HG02763 (cell line): ENCODE measurements at regions not wholly inside any gene's neighbourhood (a gene's known extent, or its start where the extent isn't known, plus 50 kb on each side); places are given as distances from the start of the nearest gene placed in this dataset.
"Not testable (repeated sequence)": the region's sequence is repeated elsewhere in the genome, so short reads cannot be mapped to it uniquely, and the experiment has no call there.

Source experiments
- ATAC-seq: cut with Tn5 transposase; IDR thresholded peaks from one replicate; pipeline ENCODE4 v1.9.1; 2021; ENCODE audit warnings: mild to moderate bottlenecking, moderate library complexity; ENCODE audit not compliant: unreplicated experiment

GRCh38 chr6:40888456-40888990 lies 150.5 kb downstream of the UNC5CL start:
- no peak for ATAC-seq

GRCh38 chr6:40887792-40888340 lies 151.2 kb downstream of the UNC5CL start:
- no peak for ATAC-seq

- ATAC-seq = no peak
Measured at GRCh38 chr6:40887079-40887791, 151.8 kb downstream of the UNC5CL start.

GRCh38 chr6:40885139-40885774 lies 153.8 kb downstream of the UNC5CL start:
- no peak for ATAC-seq

- ATAC-seq = no peak
Measured at GRCh38 chr6:40882323-40882997, 156.6 kb downstream of the UNC5CL start.

GRCh38 chr6:40881501-40881900 lies 157.5 kb downstream of the UNC5CL start:
- ATAC-seq = no peak

- ATAC-seq = no peak
Measured at GRCh38 chr6:40880906-40881305, 158.1 kb downstream of the UNC5CL start.

GRCh38 chr6:40879169-40879568 lies 159.9 kb downstream of the UNC5CL start:
- ATAC-seq = no peak

- no peak for ATAC-seq
Measured at GRCh38 chr6:40877362-40877761, 161.7 kb downstream of the UNC5CL start.

- ATAC-seq = no peak
Measured at GRCh38 chr6:40876336-40876735, 162.7 kb downstream of the UNC5CL start.

- no peak for ATAC-seq
Measured at GRCh38 chr6:40874495-40874894, 164.5 kb downstream of the UNC5CL start.

GRCh38 chr6:40871424-40871823 lies 167.6 kb downstream of the UNC5CL start:
- no peak for ATAC-seq

GRCh38 chr6:40868089-40868865 lies 170.7 kb downstream of the UNC5CL start:
- not testable (repeated sequence) for ATAC-seq

GRCh38 chr6:40867527-40867926 lies 171.5 kb downstream of the UNC5CL start:
- ATAC-seq = not testable (repeated sequence)

GRCh38 chr6:40865259-40865658 lies 173.8 kb downstream of the UNC5CL start:
- not testable (repeated sequence) for ATAC-seq

GRCh38 chr6:40860443-40860842 lies 178.6 kb downstream of the UNC5CL start:
- no peak for ATAC-seq

- no peak for ATAC-seq
Measured at GRCh38 chr6:40856271-40856670, 182.8 kb downstream of the UNC5CL start.

GRCh38 chr6:40855168-40855880 lies 183.7 kb downstream of the UNC5CL start:
- no peak for ATAC-seq

GRCh38 chr6:40854592-40854991 lies 184.4 kb downstream of the UNC5CL start:
- no peak for ATAC-seq

GRCh38 chr6:40852779-40853373 lies 186.1 kb downstream of the UNC5CL start:
- no peak for ATAC-seq
